ENCODE measurements at regions not wholly inside any gene's neighbourhood (a gene's known extent, or its start where the extent isn't known, plus 50 kb on each side); places are given as distances from the start of the nearest gene placed in this dataset.

DNA sequence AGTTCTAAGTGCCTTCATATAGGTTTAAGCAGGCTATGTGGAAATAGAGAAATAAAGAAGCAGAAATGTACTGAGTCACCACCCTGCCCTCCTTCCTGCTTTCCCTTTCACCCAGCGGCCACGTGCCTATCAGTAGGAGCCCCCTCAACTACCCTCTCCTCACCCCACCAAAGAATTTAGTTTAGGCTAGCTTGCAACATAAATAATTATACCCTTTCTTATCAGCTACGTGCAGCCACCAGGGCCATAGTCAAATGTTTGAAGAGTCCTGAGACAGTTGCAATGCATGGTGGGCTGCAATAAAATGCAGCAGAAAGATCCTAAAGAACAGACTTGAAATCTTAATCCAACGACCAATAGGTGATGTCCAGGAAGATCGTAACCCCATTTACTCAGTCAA, 101.2 kb downstream of the RTP5 start:
- DNase-seq (no peak), ATAC-seq (ENCODE audit: poor library complexity) (no peak)
- POLR2A ChIA-PET, result no interaction called here
- Mint-ChIP-seq H3K9me3 (no peaks in the 10 kb centered on the region), H3K27ac (no peak overlapping the region), H3K27me3 (no peaks in the 10 kb centered on the region), H3K36me3 (ENCODE audit: low read depth) (peaks cover 38% of the 10 kb centered on the region), H3K4me1 (ENCODE audit: low read depth) (peaks cover 13% of the 10 kb centered on the region), H3K4me3 (no peak overlapping the region)
- CTCF ChIA-PET, result no interaction called here
- H3K27ac ChIP-seq (ENCODE audit: low read depth in 1 of 2, low read length in 2 of 2), result no peak overlapping the region
- H3K36me3 ChIP-seq (ENCODE audit: insufficient read depth, low read length), result peaks cover 28% of the 10 kb centered on the region
- TF ChIP-seq, protein P1, sequence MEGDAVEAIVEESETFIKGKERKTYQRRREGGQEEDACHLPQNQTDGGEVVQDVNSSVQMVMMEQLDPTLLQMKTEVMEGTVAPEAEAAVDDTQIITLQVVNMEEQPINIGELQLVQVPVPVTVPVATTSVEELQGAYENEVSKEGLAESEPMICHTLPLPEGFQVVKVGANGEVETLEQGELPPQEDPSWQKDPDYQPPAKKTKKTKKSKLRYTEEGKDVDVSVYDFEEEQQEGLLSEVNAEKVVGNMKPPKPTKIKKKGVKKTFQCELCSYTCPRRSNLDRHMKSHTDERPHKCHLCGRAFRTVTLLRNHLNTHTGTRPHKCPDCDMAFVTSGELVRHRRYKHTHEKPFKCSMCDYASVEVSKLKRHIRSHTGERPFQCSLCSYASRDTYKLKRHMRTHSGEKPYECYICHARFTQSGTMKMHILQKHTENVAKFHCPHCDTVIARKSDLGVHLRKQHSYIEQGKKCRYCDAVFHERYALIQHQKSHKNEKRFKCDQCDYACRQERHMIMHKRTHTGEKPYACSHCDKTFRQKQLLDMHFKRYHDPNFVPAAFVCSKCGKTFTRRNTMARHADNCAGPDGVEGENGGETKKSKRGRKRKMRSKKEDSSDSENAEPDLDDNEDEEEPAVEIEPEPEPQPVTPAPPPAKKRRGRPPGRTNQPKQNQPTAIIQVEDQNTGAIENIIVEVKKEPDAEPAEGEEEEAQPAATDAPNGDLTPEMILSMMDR (IDR thresholded peaks at IDR 0.05), result no peak
- peaks cover 6% of the 10 kb centered on the region for H3K4me1 ChIP-seq (ENCODE audit: insufficient read depth, low read length)
- no peak overlapping the region for H3K4me3 ChIP-seq (ENCODE audit: low read length)
- H3K27me3 ChIP-seq (ENCODE audit: control insufficient read depth in 1 of 2, insufficient read depth in 2 of 2, low read length in 2 of 2), result no peaks in the 10 kb centered on the region
- intact Hi-C loops (cut with DNase I, micrococcal nuclease), result no loop called here
- no peaks in the 10 kb centered on the region for H3K9me3 ChIP-seq (ENCODE audit: control insufficient read depth in 1 of 2, insufficient read depth in 1 of 2, low read length in 2 of 2)

DNA sequence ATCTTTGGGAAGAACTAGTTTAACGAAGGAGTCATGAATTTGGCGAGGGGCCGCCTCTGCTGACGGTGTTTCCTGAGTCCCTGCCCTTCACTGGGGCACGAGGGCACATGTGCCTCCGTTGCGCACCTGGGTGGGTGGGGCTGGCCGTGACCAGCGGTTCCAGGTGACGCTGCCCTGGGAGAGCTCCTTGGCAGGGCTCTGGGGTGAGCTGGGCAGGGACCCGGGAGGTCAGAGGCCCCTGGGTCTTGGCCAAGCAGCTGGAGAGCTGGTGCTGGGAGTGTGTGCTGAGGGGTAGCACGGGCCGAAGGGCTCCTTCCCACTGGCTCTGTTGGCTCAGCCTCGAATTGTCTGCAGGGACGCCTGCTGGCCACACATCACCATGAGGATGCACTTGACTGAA, 104.6 kb downstream of the RTP5 start:
- TF ChIP-seq, protein P1 (IDR thresholded peaks at IDR 0.05), result no peak
- Mint-ChIP-seq H3K36me3 (ENCODE audit: low read depth) (peaks cover 62% of the 10 kb centered on the region), H3K9me3 (peaks cover 2% of the 10 kb centered on the region)

DNA sequence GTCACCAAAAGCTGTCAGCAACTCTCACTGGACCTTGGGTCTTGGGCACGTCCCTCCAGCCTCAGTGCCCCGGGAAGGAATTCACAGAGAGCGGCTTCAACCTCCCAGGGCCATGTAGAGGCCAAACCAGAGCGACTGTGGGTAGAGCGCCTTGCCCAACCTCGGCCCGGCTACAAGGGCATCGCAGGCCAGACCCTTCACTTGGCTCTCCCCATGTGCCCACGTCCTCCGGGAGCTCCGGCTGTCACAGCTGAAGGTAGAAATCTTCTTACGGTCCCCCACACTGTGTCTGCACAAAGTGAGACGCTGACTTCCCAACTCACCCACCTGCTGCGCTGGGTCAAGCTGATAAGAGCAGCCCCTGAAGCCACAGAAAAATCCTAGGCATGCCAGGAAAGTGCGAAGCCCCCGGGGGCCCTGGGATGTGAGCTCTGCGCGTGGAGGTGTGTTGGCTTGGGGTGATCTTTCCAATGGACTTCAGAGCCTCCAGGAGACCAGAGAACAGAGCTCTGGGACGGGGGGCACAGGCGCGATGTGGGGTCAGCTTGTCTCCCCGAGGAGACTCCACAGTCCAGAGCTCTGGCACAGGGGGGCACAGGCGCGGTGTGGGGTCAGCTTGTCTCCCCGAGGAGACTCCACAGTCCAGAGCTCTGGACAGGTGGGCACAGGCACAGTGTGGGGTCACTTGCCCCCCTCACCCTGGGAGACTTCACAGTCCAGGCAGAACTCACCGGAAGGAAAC, 105.5 kb downstream of the RTP5 start:
- Histone ChIP-seq H3K9me3 (ENCODE audit: control insufficient read depth in 1 of 2, insufficient read depth in 1 of 2, low read length in 2 of 2) (no peaks in the 10 kb centered on the region), H3K27me3 (ENCODE audit: control insufficient read depth in 1 of 2, insufficient read depth in 2 of 2, low read length in 2 of 2) (no peaks in the 10 kb centered on the region), H3K4me3 (ENCODE audit: low read length) (no peak overlapping the region), H3K4me1 (ENCODE audit: insufficient read depth, low read length) (no peaks in the 10 kb centered on the region), H3K27ac (ENCODE audit: low read depth in 1 of 2, low read length in 2 of 2) (no peak overlapping the region), H3K36me3 (ENCODE audit: insufficient read depth, low read length) (peaks cover 23% of the 10 kb centered on the region)
- ATAC-seq (ENCODE audit: poor library complexity) (no peak), DNase-seq (no peak)
- peaks cover 2% of the 10 kb centered on the region for H3K9me3 Mint-ChIP-seq
- intact Hi-C loops (cut with DNase I, micrococcal nuclease), result no loop called here
- TF ChIP-seq, protein P1 (IDR thresholded peaks at IDR 0.05), result no peak
- ChIA-PET CTCF (no interaction called here), POLR2A (no interaction called here)
- no peaks in the 10 kb centered on the region for H3K27me3 Mint-ChIP-seq
- no peak overlapping the region for H3K27ac Mint-ChIP-seq
- no peak overlapping the region for H3K4me3 Mint-ChIP-seq
- H3K36me3 Mint-ChIP-seq (ENCODE audit: low read depth), result peaks cover 62% of the 10 kb centered on the region
- no peaks in the 10 kb centered on the region for H3K4me1 Mint-ChIP-seq (ENCODE audit: low read depth)

More for the DNA sequence above, 104.6 kb downstream of the RTP5 start:
- H3K27ac ChIP-seq (ENCODE audit: low read depth in 1 of 2, low read length in 2 of 2), result no peak overlapping the region
- Mint-ChIP-seq H3K4me1 (ENCODE audit: low read depth) (no peaks in the 10 kb centered on the region), H3K27me3 (no peaks in the 10 kb centered on the region), H3K4me3 (no peak overlapping the region), H3K27ac (no peak overlapping the region)
- no peak overlapping the region for H3K4me3 ChIP-seq (ENCODE audit: low read length)
- H3K4me1 ChIP-seq (ENCODE audit: insufficient read depth, low read length), result no peaks in the 10 kb centered on the region
- DNase-seq (no peak), ATAC-seq (ENCODE audit: poor library complexity) (no peak)
- POLR2A ChIA-PET, result no interaction called here
- H3K9me3 ChIP-seq (ENCODE audit: control insufficient read depth in 1 of 2, insufficient read depth in 1 of 2, low read length in 2 of 2), result no peaks in the 10 kb centered on the region
- H3K36me3 ChIP-seq (ENCODE audit: insufficient read depth, low read length), result peaks cover 23% of the 10 kb centered on the region
- intact Hi-C loops (cut with DNase I, micrococcal nuclease), result no loop called here
- CTCF ChIA-PET, result no interaction called here
- no peaks in the 10 kb centered on the region for H3K27me3 ChIP-seq (ENCODE audit: control insufficient read depth in 1 of 2, insufficient read depth in 2 of 2, low read length in 2 of 2)

Data from CD4-positive, alpha-beta T cell (primary cell).